Keratinocyte (primary cell): ENCODE measurements at regions not wholly inside any gene's neighbourhood (a gene's known extent, or its start where the extent isn't known, plus 50 kb on each side); places are given as distances from the start of the nearest gene placed in this dataset.

Source experiments
- DNase-seq: peaks from one replicate; pipeline ENCODE4 v3.0.0-alpha.2; 2011; ENCODE audit warnings: low read depth, missing footprints, low spot score
- FAIRE-seq: peaks from 2 replicates; lab custom pipeline; 2011; peaks lifted over from hg19 to GRCh38; lab: Jason Lieb, UNC
- H2AFZ ChIP-seq: 2 replicates; pipeline ENCODE4 v1.6.0; 2012; ENCODE audit warnings: low read length, control low read depth, inconsistent platforms; ENCODE audit not compliant: control insufficient read depth
- H3K27ac ChIP-seq: 2 replicates; pipeline ENCODE4 v1.5.1; 2011; ENCODE audit warnings: low read length; ENCODE audit not compliant: control insufficient read depth, insufficient read depth
- H3K27me3 ChIP-seq: 3 replicates; pipeline ENCODE4 v1.6.0; 2011; ENCODE audit warnings: low read length; ENCODE audit not compliant: control insufficient read depth, insufficient read depth; ENCODE audit errors: extremely low read depth
- H3K36me3 ChIP-seq, 2 experiments: 2 replicates in 1 of 2; 3 replicates in 1 of 2; pipeline ENCODE4 v1.5.1; 2011; ENCODE audit warnings: low read length in 2 of 2, mild to moderate bottlenecking in 1 of 2; ENCODE audit not compliant: control insufficient read depth in 2 of 2, insufficient read depth in 2 of 2; ENCODE audit errors: extremely low read depth in 1 of 2
- H3K4me1 ChIP-seq: 3 replicates; pipeline ENCODE4 v1.5.1; 2011; ENCODE audit warnings: low read length; ENCODE audit not compliant: control insufficient read depth, insufficient read depth; ENCODE audit errors: extremely low read depth
- H3K4me2 ChIP-seq: 3 replicates; pipeline ENCODE4 v1.6.0; 2011; ENCODE audit warnings: low read depth, low read length; ENCODE audit not compliant: control insufficient read depth, insufficient read depth; ENCODE audit errors: extremely low read depth
- H3K4me3 ChIP-seq, 3 experiments: fragments of 200-600 bp in 1 of 3; sonication (generic) in 1 of 3; 2 replicates in 2 of 3; 3 replicates in 1 of 3; pipeline ENCODE4 v1.5.1; 2011 to 2016; ENCODE audit warnings: low read length in 3 of 3, mild to moderate bottlenecking in 3 of 3, control low read depth in 2 of 3, inconsistent platforms in 1 of 3, low read depth in 1 of 3, mixed read lengths in 1 of 3, mixed run types in 1 of 3, moderate library complexity in 1 of 3; ENCODE audit not compliant: control insufficient read depth in 2 of 3, insufficient read depth in 2 of 3; ENCODE audit errors: extremely low read depth in 1 of 3
- H3K79me2 ChIP-seq: 2 replicates; pipeline ENCODE4 v1.6.0; 2012; ENCODE audit warnings: low read length; ENCODE audit not compliant: control insufficient read depth, insufficient read depth
- H3K9ac ChIP-seq: 3 replicates; pipeline ENCODE4 v1.6.0; 2011; ENCODE audit warnings: low read length; ENCODE audit not compliant: control insufficient read depth, insufficient read depth; ENCODE audit errors: extremely low read depth
- H3K9me1 ChIP-seq: 3 replicates; pipeline ENCODE4 v1.6.0; 2011; ENCODE audit warnings: low read length; ENCODE audit not compliant: control insufficient read depth, insufficient read depth; ENCODE audit errors: extremely low read depth
- H3K9me3 ChIP-seq: 2 replicates; pipeline ENCODE4 v1.5.1; 2012; ENCODE audit warnings: low read depth, low read length; ENCODE audit not compliant: control insufficient read depth
- H4K20me1 ChIP-seq: 3 replicates; pipeline ENCODE4 v1.6.0; 2011; ENCODE audit warnings: low read length; ENCODE audit not compliant: control insufficient read depth, insufficient read depth; ENCODE audit errors: extremely low read depth
- EZH2 ChIP-seq: IDR thresholded peaks from one replicate; pipeline ENCODE4 v1.6.1; 2012; ENCODE audit warnings: inconsistent platforms, mild to moderate bottlenecking, low read length, moderate library complexity
- dilution Hi-C: fragments of 300-500 bp; cut with MboI; formaldehyde crosslinking; loops from one replicate; pipeline ENCODE4 v1.7.0; 2020; ENCODE audit warnings: low sequenced_read_pairs; ENCODE audit not compliant: extremely low pct_ligation_motif_present
- TF ChIP-seq, protein P1 (sequence below), 3 experiments: IDR thresholded peaks in 1 of 3; conservative IDR thresholded peaks in 1 of 3; optimal IDR thresholded peaks in 1 of 3; 2 replicates in 2 of 3; 3 replicates in 1 of 3; pipeline versions ENCODE3 to v1.5.1; 2011; ENCODE audit warnings: low read length in 3 of 3, mild to moderate bottlenecking in 3 of 3, moderate library complexity in 2 of 3, control low read depth in 1 of 3, inconsistent platforms in 1 of 3; ENCODE audit not compliant: insufficient read depth in 2 of 3; ENCODE audit errors: extremely low read depth in 1 of 3

DNA sequence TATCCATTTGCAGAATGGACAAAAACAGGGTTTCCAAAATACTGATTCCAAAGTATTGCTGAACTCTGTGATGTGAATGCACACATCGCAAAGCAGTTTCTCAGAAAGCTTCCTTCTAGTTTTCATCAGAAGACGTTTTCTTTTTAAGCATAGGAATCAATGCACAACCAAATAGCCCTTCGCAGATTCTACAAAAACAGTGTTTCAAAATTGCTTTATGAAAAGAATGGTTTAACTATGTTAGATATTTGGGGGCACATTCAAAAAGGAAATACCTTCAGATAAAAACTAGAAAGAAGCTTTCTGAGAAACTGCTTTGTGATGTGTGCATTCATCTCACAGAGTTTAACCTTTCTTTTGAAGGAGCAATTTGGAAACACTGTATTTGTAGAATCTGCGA lies 569.7 kb downstream of the ALG10 start:
- H3K9me3 ChIP-seq, result peaks cover 1% of the 10 kb centered on the region

DNA sequence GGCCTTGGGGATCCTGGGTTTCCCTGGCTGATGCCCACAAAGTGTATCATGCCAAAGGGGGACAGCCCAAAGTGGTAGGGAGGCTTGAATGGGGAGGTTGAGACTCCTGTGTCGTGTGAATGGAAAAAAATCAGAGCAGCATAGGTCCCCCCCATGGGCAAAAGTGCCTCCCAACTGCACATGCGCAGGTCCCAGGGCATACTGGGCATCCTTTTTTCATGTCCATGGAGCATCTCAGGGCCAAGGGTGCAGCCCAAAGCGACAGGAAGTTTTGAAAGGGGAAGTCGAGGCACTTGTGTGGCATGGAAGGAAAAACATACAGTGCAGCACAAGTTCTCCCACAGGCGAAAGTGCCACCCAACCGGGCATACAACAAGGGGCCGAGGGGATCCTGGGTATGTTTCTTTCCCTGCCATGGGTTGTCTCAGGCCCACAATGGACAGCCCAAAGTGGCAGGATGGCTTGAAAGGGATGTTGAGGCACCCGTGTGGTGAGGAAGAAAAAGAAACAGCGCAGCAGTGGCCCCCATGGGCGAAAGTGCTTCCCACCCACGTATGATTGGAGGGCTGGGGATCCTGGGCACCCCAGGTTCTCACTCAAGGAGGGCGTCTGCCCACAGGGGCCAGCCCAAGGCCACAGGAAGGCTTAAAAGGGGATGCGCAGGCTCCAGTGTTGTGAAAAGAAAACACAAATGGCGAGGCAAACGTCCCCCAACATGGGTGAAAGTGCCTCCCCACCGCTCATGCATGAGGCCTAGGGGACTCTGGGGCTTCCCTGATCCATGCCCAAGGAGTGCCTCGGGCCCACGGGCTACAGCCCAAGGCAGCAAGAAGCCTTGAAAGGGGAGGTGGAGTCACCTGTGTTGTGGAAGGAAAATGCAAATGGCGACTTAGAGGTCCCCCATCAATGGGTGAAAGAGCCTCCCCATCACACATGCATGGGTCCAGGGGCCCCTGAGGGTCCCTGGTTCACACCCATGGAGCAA lies 573.7 kb downstream of the ALG10 start:
- DNase-seq (no peak), FAIRE-seq (no peak)
- Histone ChIP-seq H3K27ac (no peak overlapping the region), H3K9ac (no peak overlapping the region), H3K79me2 (no peaks in the 10 kb centered on the region), H3K9me1 (no peaks in the 10 kb centered on the region), H4K20me1 (no peaks in the 10 kb centered on the region), H3K36me3 (no peaks in the 10 kb centered on the region), H3K4me2 (no peak overlapping the region), H3K9me3 (peaks cover 5% of the 10 kb centered on the region), H3K4me1 (no peaks in the 10 kb centered on the region), H2AFZ (no peak overlapping the region), H3K27me3 (no peaks in the 10 kb centered on the region), H3K4me3 (no peak overlapping the region)
- dilution Hi-C loops, result no loop called here
- TF ChIP-seq, protein P1, sequence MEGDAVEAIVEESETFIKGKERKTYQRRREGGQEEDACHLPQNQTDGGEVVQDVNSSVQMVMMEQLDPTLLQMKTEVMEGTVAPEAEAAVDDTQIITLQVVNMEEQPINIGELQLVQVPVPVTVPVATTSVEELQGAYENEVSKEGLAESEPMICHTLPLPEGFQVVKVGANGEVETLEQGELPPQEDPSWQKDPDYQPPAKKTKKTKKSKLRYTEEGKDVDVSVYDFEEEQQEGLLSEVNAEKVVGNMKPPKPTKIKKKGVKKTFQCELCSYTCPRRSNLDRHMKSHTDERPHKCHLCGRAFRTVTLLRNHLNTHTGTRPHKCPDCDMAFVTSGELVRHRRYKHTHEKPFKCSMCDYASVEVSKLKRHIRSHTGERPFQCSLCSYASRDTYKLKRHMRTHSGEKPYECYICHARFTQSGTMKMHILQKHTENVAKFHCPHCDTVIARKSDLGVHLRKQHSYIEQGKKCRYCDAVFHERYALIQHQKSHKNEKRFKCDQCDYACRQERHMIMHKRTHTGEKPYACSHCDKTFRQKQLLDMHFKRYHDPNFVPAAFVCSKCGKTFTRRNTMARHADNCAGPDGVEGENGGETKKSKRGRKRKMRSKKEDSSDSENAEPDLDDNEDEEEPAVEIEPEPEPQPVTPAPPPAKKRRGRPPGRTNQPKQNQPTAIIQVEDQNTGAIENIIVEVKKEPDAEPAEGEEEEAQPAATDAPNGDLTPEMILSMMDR (optimal IDR thresholded peaks at IDR 0.05 in 1 of 3, IDR thresholded peaks at IDR 0.05 in 1 of 3, conservative IDR thresholded peaks at IDR 0.05 in 1 of 3; ENCODE audit: extremely low read depth in 1 of 3, insufficient read depth in 2 of 3, low read length in 3 of 3), result no peak
- TF ChIP-seq EZH2, result no peak

More for the DNA sequence above, 569.7 kb downstream of the ALG10 start:
- TF ChIP-seq, protein P1 (optimal IDR thresholded peaks at IDR 0.05 in 1 of 3, IDR thresholded peaks at IDR 0.05 in 1 of 3, conservative IDR thresholded peaks at IDR 0.05 in 1 of 3; ENCODE audit: extremely low read depth in 1 of 3, insufficient read depth in 2 of 3, low read length in 3 of 3), result no peak
- TF ChIP-seq EZH2, result no peak
- Histone ChIP-seq H2AFZ (no peak overlapping the region), H3K27ac (no peak overlapping the region), H3K9me1 (no peaks in the 10 kb centered on the region), H3K4me2 (no peak overlapping the region), H3K36me3 (no peaks in the 10 kb centered on the region), H3K27me3 (no peaks in the 10 kb centered on the region), H3K9ac (no peak overlapping the region), H3K4me3 (no peak overlapping the region), H3K79me2 (no peaks in the 10 kb centered on the region), H3K4me1 (no peaks in the 10 kb centered on the region), H4K20me1 (no peaks in the 10 kb centered on the region)
- dilution Hi-C loops, result no loop called here
- DNase-seq, result no peak
- no peak for FAIRE-seq
